ENCODE measurements at regions not wholly inside any gene's neighbourhood (a gene's known extent, or its start where the extent isn't known, plus 50 kb on each side); places are given as distances from the start of the nearest gene placed in this dataset.

GRCh38 chr12:58254463-58255100 is 313.2 kb downstream of the ATP23 start:
- no peak overlapping the region for H2AFZ ChIP-seq (replicated peaks; ENCODE audit: low read length, poor library complexity)
- ATAC-seq (ENCODE audit: low read depth) (no peak), DNase-seq (no peak)
- H2BK120ac ChIP-seq (ENCODE audit: low read depth, low read length) = no peak overlapping the region
- dilution Hi-C loops (cut with HindIII; ENCODE audit: low sequenced_read_pairs, unreplicated experiment) (no loop called here), intact Hi-C loops (cut with micrococcal nuclease) (no loop called here), in situ Hi-C loops (cut with MboI; ENCODE audit: low sequenced_read_pairs) (no loop called here)
- WGBS, 2 experiments (ENCODE audit: extremely low coverage in 2 of 2, insufficient read length in 1 of 2) = no CpG with 5 or more reads among the region's 1 CpG
- CTCF ChIA-PET = interaction anchor here (0.6 kb wide), 1 partner anchor 981 kb away, joined by 3 read pairs; no protein-coding TSS in a partner anchor
- POLR2A ChIA-PET (ENCODE audit: unreplicated experiment) = no interaction called here
- no peaks in the 10 kb centered on the region for H3K9me1 ChIP-seq (ENCODE audit: insufficient read depth, low read length)
- no peaks in the 10 kb centered on the region for H3K36me3 ChIP-seq (ENCODE audit: control insufficient read depth, insufficient read depth, low read length)
- H2AK5ac ChIP-seq (ENCODE audit: low read depth, low read length) = no peak overlapping the region
- no peak overlapping the region for H4K91ac ChIP-seq (ENCODE audit: insufficient read depth, low read depth, low read length)
- H3K27me3 ChIP-seq (ENCODE audit: control insufficient read depth, insufficient read depth, low read length) = no peaks in the 10 kb centered on the region; the same call in 1 of the 2 replicates
- H2BK15ac ChIP-seq (ENCODE audit: low read depth, low read length) = no peak overlapping the region
- no peak overlapping the region for H3K4me2 ChIP-seq (ENCODE audit: low read depth, low read length)
- H3K9me3 ChIP-seq (ENCODE audit: control insufficient read depth, insufficient read depth, low read length) = no peaks in the 10 kb centered on the region
- no peak overlapping the region for H2BK20ac ChIP-seq (ENCODE audit: low read depth, low read length)
- H4K8ac ChIP-seq (ENCODE audit: low read depth in 2 of 2, low read length in 2 of 2) = no peak overlapping the region
- TF ChIP-seq RCOR1 (IDR thresholded peaks at IDR 0.05; ENCODE audit: insufficient replicate concordance, low read length) (no peak), CEBPB (IDR thresholded peaks at IDR 0.05; ENCODE audit: low read depth, low read length) (no peak), RFX5 (IDR thresholded peaks at IDR 0.05; ENCODE audit: low read depth, low read length) (no peak), ELK1 (IDR thresholded peaks at IDR 0.05; ENCODE audit: borderline replicate concordance, low read depth, low read length) (no peak)
- no peak overlapping the region for H2AK9ac ChIP-seq (replicated peaks; ENCODE audit: low read depth, low read length, poor library complexity)
- no peak overlapping the region for H3K4ac ChIP-seq (ENCODE audit: low read depth, low read length)
- no peaks in the 10 kb centered on the region for H4K20me1 ChIP-seq (ENCODE audit: insufficient read depth, low read length)
- no peak overlapping the region for H3K27ac ChIP-seq (ENCODE audit: insufficient read depth, low read length)
- no peak overlapping the region for H3K56ac ChIP-seq (ENCODE audit: extremely low read depth, insufficient read depth, low read length)
- no peak overlapping the region for H2BK5ac ChIP-seq (ENCODE audit: low read depth, low read length, poor library complexity, severe bottlenecking)
- no peak overlapping the region for H3K9ac ChIP-seq (ENCODE audit: low read depth, low read length)
- no peak overlapping the region for H3K23ac ChIP-seq (ENCODE audit: low read depth, low read length)
- no peak overlapping the region for H4K5ac ChIP-seq (ENCODE audit: low read depth, low read length)
- no peak overlapping the region for H3K14ac ChIP-seq (replicated peaks; ENCODE audit: low read depth, low read length)
- H3K79me1 ChIP-seq (ENCODE audit: low read depth in 1 of 2, low read length in 2 of 2) = no peaks in the 10 kb centered on the region
- no peak overlapping the region for H3K4me3 ChIP-seq (ENCODE audit: insufficient read depth, low read depth, low read length)
- H3K4me1 ChIP-seq (ENCODE audit: control insufficient read depth, insufficient read depth, low read length) = no peaks in the 10 kb centered on the region
- BruUV-seq (replicated peaks) = no TSS peak
- no peak overlapping the region for H3K18ac ChIP-seq (ENCODE audit: low read depth, low read length)
